NOMO-1 treated with DMSO at 0.1 percent for 48 hours (cell line): ENCODE measurements at regions not wholly inside any gene's neighbourhood (a gene's known extent, or its start where the extent isn't known, plus 50 kb on each side); places are given as distances from the start of the nearest gene placed in this dataset.

ENCODE experiments used
- DNase-seq: peaks from one replicate; lab custom pipeline; 2025; ENCODE audit not compliant: unreplicated experiment; lab: John Stamatoyannopoulos, UW

- no peak for DNase-seq
Measured at GRCh38 chr6:137731600-137731959, 135.5 kb upstream of the TNFAIP3 start.

- peak; percentile 90 for DNase-seq
Measured at GRCh38 chr6:137731960-137732616, 135.0 kb upstream of the TNFAIP3 start.

- DNase-seq, result no peak
Measured at GRCh38 chr6:137733372-137733771, 133.7 kb upstream of the TNFAIP3 start.

- peak; percentile 15 for DNase-seq
Measured at GRCh38 chr6:137734005-137734874, 132.8 kb upstream of the TNFAIP3 start.

GRCh38 chr6:137734875-137735182 lies 132.2 kb upstream of the TNFAIP3 start:
- peak; percentile 28 for DNase-seq

GRCh38 chr6:137736048-137736818 lies 130.8 kb upstream of the TNFAIP3 start:
- no peak for DNase-seq

GRCh38 chr6:137736911-137737310 lies 130.1 kb upstream of the TNFAIP3 start:
- DNase-seq, result no peak

GRCh38 chr6:137737836-137738596 lies 129.0 kb upstream of the TNFAIP3 start:
- DNase-seq, result peak; percentile 18

- DNase-seq, result no peak
Measured at GRCh38 chr6:137738931-137739504, 128.0 kb upstream of the TNFAIP3 start.

- DNase-seq, result no peak
Measured at GRCh38 chr6:137739544-137739943, 127.5 kb upstream of the TNFAIP3 start.

- no peak for DNase-seq
Measured at GRCh38 chr6:137740091-137740755, 126.8 kb upstream of the TNFAIP3 start.

- DNase-seq, result no peak
Measured at GRCh38 chr6:137740967-137741761, 125.9 kb upstream of the TNFAIP3 start.

GRCh38 chr6:137743493-137743892 lies 123.6 kb upstream of the TNFAIP3 start:
- DNase-seq, result no peak

GRCh38 chr6:137744877-137745276 lies 122.2 kb upstream of the TNFAIP3 start:
- no peak for DNase-seq

GRCh38 chr6:137745321-137745720 lies 121.7 kb upstream of the TNFAIP3 start:
- no peak for DNase-seq

- no peak for DNase-seq
Measured at GRCh38 chr6:137746264-137746663, 120.8 kb upstream of the TNFAIP3 start.

- no peak for DNase-seq
Measured at GRCh38 chr6:137749696-137750211, 117.3 kb upstream of the TNFAIP3 start.

- DNase-seq, result no peak
Measured at GRCh38 chr6:137750297-137750696, 116.8 kb upstream of the TNFAIP3 start.
